ENCODE measurements at regions not wholly inside any gene's neighbourhood (a gene's known extent, or its start where the extent isn't known, plus 50 kb on each side); places are given as distances from the start of the nearest gene placed in this dataset.
A peak's percentile ranks its signal among the peaks of the same experiment; 100 is the strongest.

GRCh38 chr9:109905472-109905871, 125.5 kb downstream of the PALM2AKAP2 start:
- H3K4me3 ChIP-seq (ENCODE audit: low read length) = no peak overlapping the region
- TF ChIP-seq CTCF (conservative IDR thresholded peaks at IDR 0.05; ENCODE audit: low read length) = no peak

GRCh38 chr9:109906766-109907382, 126.9 kb downstream of the PALM2AKAP2 start:
- no peak overlapping the region for H3K4me3 ChIP-seq (ENCODE audit: low read length)
- TF ChIP-seq CTCF (conservative IDR thresholded peaks at IDR 0.05; ENCODE audit: low read length) = no peak; the same call in 1 of the 2 replicates
- peak; percentile 47 for DNase-seq (ENCODE audit: low read depth)

More at GRCh38 chr9:109905472-109905871, 125.5 kb downstream of the PALM2AKAP2 start:
- DNase-seq (ENCODE audit: low read depth) = no peak

- no peak for DNase-seq (ENCODE audit: low read depth)
- TF ChIP-seq CTCF (conservative IDR thresholded peaks at IDR 0.05; ENCODE audit: low read length) = no peak
- H3K4me3 ChIP-seq (ENCODE audit: low read length) = no peak overlapping the region
Measured at GRCh38 chr9:109907400-109907799, 127.4 kb downstream of the PALM2AKAP2 start.

- no peak for TF ChIP-seq CTCF (conservative IDR thresholded peaks at IDR 0.05; ENCODE audit: low read length)
- H3K4me3 ChIP-seq (ENCODE audit: low read length) = no peak overlapping the region
- DNase-seq (ENCODE audit: low read depth) = no peak
Measured at GRCh38 chr9:109907810-109908458, 127.9 kb downstream of the PALM2AKAP2 start.

- peak; percentile 70 for DNase-seq (ENCODE audit: low read depth)
- H3K4me3 ChIP-seq (ENCODE audit: low read length) = no peak overlapping the region
- TF ChIP-seq CTCF (conservative IDR thresholded peaks at IDR 0.05; ENCODE audit: low read length) = no peak
Measured at GRCh38 chr9:109908459-109909390, 128.7 kb downstream of the PALM2AKAP2 start.

- DNase-seq (ENCODE audit: low read depth) = peak; percentile 85
- no peak for TF ChIP-seq CTCF (conservative IDR thresholded peaks at IDR 0.05; ENCODE audit: low read length)
- no peak overlapping the region for H3K4me3 ChIP-seq (ENCODE audit: low read length)
Measured at GRCh38 chr9:109910671-109911518, 130.9 kb downstream of the PALM2AKAP2 start.
